Activated CD8-positive, alpha-beta memory T cell treated with anti-CD3 and anti-CD28 coated beads, Interleukin-2, amount 50 U/mL, for 48 hours (primary cell): ENCODE measurements at regions not wholly inside any gene's neighbourhood (a gene's known extent, or its start where the extent isn't known, plus 50 kb on each side); places are given as distances from the start of the nearest gene placed in this dataset.

ENCODE experiments used
- DNase-seq: peaks from one replicate; pipeline ENCODE4 v3.0.0-alpha.2; 2020

DNA sequence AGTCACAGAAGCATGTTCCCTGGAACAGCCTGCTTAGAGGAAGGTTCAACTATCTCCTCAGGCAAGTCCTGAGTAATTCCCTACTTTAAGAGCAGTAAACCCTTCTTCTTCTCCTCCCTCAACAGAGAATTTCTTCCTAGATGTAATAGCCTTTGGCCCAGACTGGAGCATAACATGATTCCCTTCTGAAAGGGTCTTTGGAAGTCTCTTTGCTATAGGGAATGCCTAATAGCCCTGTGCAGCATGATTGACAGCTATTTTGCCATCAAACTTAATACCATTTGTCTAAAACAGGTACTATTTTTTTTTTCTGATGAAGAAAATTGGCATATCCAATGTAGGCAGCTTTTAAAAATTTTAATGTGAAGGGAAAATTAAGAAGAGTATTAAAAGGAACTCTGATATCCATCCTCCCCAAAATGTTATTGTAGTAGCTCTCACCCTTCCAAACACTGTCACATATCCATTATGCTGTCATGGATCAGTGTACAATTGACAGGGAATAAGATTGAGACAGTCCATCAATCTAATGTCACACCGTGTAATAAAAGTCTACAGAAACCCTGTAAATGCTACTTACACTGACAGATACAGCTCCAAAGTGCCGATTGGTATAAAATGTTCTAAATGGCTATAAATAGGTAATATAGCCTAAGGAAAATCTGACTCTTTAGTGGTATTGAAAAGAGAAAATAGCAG is 884.6 kb downstream of the TTLL7 start:
- DNase-seq = no peak

DNA sequence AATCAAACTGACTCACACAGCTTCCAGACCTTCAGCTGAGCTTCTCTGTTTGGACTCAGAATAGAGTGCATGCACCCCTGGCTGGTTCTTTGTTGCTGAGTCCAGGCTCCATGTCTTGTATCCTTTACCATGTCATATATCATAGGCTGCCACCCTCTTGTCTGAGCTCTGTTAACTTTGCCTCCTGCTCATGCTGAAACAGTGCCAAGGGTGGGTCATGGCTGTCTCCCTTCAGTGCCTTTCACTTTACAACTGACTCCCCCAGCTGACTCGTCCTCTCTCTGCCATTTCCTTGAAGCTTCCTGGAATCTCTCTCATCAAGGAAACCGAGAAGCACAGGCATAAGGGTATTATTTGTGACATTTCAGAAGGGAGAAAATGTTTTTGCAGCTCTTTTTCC is 885.3 kb downstream of the TTLL7 start:
- no peak for DNase-seq

DNA sequence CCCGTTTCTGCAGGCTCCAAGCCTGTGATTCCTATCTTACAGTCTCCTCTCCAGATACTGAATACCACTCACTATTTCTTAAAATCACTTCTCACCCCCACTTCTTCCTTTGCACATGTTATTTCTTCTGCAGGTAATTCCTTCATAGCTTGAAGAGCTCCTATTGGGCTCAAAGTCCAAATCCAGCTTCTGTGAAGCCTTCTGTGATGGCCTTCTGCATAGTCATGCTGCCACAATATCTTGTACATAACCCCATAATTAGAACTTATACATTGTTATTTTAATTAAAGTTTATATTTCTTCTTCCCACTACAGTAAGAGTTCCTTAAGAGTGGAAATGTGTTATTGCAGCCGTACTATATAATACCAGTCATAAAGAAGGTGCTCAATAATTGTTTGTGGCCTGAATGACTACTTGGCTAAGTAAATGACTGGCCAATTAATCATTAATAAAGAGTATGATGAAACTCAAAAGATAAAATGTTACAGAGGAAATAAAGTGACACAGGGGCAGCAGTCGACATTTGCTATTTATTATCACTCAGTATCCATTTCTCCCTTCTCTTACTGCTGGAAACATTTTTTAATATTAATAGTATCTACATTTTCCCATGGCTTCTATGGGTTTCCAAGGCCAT is 886.6 kb downstream of the TTLL7 start:
- DNase-seq = no peak

DNA sequence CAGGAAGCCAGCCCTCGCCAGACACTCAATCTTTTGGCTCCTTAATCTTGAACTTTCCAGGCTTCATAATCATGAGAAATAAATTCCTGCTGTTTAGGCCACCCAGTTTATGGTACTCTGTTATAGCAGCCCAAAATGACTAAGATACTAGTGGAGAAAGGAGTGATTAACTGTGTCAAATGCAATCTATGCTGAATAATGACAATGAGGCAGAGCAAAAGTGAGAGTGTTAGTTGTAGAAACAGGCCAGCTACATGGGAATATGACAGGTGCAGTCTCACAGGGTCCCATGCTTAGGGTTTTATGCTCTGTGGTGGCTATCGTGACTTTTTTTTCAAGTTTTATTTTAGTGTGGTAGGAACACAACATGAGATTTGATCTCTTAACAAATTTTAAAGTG is 888.8 kb downstream of the TTLL7 start:
- no peak for DNase-seq

DNA sequence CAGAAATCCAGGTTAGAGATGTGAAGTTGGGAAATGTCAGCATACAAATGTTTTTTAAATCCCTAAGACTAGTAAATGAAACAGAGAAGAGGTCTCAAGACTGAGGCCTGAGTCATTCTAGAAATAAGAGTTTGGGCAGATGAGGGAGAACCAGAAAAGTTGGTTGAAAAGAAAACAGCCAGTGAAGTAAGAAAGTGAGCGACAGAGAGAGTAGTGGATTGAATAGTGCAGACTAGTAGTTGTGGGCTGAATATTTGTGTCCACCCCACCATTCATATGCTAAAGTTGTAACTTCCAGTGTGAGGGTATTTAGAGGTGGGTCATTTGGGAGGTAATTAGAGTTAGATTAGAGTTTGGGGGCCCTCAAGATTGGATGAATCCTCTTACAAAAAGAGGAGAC is 889.2 kb downstream of the TTLL7 start:
- DNase-seq = no peak

DNA sequence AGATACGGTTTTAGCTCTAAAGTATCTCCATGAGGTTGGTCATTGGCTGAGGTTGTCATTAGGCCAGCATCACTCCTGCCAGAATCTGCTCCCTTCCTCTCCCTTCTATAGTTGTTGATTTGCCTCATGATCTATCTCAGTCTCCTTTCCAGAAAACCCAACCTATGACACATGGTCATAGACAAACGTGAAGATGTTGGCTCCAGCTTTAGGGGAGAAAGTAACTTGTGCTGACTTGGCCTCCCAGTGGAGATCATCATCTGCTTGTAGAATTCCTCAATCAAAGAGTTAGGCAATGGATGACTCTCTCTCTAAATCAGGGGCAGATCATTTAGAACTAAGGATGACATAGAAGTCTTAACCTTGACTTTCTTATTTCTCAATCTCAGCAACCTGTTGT is 894.4 kb downstream of the TTLL7 start:
- no peak for DNase-seq

DNA sequence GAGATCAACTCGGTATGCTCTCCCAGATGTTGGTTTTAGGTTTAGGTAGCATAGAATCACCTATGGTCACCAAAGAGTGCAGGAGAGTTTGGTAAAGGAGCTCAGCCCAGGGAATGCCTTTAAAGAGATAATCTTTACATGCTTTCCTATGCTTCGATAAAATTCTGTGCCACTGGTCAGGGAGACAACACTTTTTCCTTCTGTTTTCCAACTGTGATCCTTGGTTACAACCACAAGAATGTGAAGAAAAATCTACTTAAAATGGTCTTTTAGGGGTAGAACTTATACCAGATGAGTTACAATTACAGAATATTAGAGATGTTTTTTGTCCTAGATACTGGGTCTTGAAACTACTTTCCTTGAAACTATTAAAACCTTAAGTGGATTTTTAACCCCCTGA is 895.6 kb downstream of the TTLL7 start:
- no peak for DNase-seq

DNA sequence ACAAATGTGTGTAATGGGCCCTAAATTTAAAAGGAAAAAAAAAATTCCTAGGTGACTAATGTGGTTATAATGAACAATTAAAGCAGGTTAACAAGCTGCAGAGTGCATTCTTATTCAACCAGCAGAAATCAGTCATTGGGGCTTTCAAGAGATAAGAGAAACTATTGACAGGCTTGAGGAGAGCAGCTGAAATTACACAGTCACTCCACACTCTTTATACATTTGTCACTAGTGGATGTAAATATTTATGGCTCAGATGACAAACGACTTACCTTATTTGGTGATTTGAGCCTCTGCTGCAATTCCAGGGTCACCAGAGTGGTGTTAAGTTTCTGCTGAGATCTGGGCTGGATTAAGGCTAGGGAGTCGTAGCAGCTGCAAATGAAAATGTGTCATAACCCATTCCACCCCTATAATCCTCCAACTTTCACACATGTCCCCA is 896.3 kb downstream of the TTLL7 start:
- no peak for DNase-seq

DNA sequence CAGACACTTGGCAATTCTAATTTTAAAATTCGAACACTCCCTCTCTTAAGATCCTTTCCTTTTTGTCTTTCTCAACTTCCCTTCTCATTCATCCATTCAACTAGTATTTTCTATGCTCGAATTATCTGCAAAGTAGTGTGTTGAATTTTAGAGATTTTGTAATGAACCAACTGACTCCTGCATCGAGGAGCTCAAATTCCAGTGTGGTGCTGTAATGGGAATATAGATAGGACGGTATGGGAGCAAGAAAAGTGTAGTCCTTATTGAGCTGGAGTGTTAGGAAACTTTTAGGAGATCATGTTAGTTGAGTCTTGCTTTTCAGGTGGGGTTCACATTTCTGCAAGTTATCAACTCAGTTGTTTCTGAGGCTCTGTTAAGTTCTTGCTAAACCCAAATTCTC is 897.5 kb downstream of the TTLL7 start:
- DNase-seq = no peak

DNA sequence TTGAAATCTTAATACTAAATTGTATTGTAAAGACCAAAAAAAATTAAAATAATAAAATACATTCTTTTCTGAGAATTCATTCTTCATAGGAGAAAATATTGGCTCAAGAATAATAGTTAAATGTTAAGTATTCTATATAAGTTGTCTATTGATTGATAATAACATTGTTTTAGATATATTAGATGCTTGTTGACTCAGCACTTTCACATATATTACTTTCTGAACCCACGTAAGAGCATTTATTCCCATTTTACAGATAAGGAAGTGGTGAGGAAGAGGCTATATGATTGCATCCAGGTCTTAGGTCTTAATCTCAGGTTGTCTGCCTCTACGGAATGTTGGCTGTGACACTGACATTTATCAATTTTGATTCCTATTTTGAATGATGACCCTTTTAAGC is 898.8 kb downstream of the TTLL7 start:
- no peak for DNase-seq

DNA sequence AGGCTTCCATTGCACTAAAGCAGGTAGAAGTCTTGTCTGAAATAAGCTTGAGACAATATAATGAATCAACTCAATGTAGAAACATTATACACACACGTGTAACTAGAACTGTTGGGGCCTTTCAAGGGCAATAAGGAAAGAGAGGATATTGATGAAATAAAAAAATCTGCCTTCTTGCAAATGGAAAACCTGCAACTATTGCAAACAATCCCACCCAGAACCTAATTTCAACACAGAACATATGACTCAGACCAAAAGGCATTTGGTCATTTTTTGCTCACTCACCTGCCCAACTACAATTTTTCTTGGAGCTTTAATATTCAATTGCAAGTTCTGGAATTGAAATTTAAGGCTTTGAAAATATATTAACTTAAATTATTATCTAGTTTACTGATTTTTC is 900.1 kb downstream of the TTLL7 start:
- DNase-seq = no peak

DNA sequence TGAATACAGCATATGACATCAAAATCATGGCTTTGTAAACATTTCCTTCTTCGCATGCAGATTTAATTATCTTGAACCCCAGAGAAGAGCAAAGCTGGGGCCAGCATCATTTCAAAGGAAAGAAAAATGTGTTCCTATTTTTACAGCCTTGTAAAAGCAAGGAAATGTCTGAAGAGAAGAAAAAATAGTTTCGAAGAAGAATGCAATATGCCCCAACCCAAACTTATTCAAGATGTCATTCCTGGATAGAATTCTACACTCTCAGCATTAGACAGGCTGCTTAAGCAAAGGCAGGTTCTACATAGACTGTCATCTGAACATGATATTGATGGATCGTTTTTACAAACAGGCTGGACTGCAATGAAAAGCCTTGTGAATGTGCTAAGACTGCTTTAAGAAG is 900.8 kb downstream of the TTLL7 start:
- no peak for DNase-seq

DNA sequence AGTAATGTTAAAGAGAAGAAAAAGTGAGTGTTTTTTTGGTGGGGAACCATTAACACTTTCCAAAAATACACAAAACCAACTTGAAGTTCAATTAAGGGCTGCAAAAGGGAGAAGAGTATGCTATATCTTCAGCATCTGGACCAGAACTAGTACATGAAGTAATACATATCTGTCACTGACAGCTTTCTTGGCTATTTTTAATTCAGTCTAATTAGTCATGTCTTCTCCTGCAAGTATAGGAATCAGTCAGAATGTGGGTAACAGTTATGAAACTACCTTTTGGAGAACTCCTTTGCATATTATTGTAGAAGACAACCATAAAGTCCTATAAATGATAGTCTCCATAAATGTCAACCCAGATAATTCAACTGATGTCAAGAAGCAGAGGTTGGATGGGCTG is 901.2 kb downstream of the TTLL7 start:
- DNase-seq = no peak

DNA sequence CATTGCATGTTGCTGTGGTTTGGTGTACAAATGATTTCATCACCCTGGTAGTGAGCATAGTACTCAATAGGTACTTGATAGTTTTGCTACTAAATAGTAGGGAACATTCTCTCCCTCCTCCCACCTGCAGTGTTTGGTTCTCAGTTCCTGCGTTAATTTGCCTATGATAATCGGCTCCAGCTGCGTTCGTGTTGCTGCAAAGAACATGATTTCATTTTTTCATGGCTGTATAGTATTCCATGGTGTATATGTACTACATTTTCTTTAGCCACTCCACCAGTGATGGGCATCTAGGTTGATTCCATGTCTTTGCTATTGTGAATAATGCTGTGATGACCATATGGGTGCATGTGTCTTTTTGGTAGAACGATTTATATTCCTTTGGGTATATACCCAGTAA is 903.4 kb downstream of the TTLL7 start:
- no peak for DNase-seq

DNA sequence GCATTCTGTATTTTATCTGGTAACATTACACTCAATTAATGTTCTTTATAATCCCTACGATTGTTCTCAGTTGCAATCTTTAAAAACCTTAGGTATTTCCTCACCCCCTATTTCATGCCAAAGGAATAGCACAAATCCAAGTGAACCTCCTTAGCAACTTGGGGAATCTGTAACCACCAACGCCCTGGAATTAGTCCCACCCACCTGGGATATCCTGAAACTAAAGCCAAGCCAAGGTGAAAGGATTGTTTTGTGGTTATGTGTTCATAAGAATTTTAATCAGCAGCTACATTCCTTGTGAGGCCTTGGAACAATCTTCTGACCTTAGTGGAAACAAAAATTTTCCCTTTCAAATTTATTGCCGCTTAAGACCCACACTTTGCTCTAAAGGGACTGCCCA is 908.7 kb downstream of the TTLL7 start:
- DNase-seq = no peak

DNA sequence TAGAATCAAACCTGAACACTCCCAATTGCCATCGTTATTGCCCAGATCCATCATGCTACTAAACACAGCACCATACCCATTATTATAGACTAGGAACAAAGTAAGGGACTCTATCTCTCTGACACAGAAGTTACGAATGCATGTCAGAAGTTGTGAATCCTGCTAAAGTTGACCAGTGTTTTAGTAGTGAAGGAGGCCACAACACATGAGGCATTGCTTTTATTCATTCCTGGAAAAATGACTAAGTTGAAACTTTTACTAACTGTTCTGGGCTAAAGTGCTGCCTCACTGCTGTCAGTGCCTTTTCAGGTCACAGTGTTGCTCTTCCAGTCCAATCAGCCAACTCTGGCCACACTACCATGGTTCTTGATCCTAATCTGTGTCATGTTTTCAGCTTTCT is 911.1 kb downstream of the TTLL7 start:
- no peak for DNase-seq

DNA sequence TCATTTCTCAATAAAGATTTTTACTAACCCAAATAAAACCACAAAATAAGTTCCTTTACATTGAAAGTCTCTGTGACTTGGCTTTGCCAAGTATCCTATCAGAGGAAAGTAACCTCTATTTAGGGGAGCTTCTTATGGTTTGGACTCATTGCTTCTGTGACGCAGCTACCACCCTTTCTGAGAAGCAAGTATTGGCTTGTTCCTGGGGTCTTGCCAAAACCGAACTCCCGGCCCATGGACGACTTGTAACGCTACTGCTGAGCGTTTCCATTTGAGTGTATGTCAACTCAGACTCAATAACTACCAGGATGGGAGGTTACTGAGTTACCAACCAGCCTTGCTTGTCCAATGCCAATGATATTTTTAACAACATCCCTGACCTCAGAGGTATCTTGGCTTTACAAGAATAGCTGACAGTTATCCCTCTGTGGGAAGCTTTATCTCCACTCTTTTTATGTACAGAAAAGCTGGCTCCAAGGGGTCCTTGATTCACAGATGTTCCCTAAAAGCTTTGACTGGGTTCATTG is 911.9 kb downstream of the TTLL7 start:
- no peak for DNase-seq

DNA sequence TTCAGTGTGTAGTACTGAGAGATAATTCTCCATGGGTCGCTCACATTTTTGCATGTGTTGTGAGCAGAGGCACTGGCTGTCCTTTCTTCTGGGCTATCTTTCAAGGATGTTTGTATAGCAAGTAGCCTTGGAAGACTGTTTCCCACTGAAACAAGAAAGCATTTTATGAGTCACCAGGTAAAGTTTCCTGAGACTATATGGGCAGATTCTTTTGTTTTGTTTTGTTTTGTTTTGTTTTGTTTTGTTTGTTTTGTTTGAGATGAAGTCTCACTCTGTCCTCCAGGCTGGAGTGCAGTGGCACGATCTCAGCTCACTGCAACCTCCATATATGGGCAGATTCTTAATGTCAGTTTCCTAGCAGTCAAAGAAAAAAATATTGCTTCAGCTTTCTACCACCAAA is 912.6 kb downstream of the TTLL7 start:
- DNase-seq = no peak

DNA sequence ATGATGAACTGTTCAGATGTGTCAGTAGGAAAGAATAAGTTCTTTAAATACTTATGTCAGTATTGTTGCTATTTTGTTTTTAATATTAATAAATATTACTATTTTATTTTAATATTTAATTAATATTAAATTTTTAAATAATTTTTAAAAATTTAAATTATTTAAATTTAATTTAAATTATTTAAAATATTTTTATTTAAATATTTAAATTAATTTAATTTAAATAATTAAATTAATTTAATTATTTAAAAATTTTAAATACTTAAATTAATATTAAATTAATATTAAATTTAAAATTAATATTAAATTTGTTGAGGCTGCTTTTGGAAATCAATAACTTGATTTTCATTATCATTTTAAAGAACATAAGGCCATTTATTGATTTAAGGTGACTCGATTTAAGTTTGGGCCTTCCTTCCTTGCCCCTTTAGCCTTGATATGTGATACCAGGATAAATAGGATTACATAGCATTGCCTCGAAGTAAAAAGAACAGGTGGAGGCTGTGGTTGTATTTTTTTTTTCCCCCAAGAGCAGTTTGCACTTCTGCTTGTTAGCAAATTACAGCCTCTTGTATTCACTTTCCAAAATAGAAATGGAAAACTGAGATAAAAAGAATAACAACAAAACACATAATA is 915.2 kb downstream of the TTLL7 start:
- DNase-seq = no peak

DNA sequence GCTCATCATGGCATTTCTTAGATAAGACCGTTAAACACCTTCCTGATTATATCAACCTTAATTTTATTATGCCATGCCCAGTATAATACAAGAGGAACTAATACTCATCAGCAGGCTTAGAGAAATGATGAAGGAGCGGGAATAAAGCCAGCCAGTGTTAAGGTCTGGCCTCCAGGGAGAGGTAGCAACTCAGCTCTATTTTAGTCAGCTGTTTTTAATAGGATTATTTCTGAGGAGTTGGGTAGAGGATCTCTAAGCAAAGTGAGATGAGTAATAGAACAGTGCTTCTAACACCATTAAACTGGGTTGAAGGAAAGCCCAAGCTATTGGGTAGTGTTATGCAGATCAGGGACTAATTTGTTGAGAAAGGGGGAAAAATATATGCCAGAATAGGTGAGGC is 921.5 kb downstream of the TTLL7 start:
- no peak for DNase-seq

DNA sequence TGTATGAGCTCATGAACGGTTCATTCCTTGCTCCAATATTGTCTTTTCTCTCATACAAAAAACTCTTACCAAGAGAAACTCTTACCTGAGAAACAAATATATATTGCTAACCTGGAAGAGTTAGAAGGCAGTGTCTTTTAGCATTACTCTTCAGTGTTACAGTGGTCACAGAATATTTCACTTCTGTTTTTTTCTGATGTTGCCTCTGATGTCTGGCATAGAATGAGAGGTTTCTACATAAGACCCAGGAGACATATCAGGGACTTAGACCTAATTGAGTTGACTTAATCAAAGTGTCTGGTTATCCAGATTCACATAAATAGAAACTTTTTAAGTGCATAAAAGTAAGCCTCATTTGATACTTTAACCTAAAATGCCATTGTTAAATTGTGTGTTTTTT is 923.8 kb downstream of the TTLL7 start:
- DNase-seq = no peak

DNA sequence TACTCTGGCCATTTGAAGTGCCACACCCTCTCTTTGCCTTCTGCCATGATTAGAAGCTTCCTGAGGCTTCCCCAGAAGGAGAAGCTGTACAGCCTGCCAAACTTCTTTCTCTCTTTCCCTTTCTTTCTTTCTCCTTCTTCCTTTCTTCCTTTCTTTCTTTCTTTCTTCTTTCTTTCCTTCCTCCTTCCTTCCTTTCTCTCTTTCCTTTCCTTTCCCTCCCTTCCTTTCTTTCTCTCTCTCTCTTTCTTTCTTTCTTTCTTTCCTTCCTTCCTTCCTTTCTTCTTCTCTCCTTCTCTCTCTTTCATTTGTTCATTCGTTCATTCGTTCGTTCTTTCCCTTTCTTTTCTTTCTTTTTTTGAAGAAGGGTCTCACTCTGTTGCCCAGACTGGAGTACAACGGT is 931.0 kb downstream of the TTLL7 start:
- DNase-seq = no peak

DNA sequence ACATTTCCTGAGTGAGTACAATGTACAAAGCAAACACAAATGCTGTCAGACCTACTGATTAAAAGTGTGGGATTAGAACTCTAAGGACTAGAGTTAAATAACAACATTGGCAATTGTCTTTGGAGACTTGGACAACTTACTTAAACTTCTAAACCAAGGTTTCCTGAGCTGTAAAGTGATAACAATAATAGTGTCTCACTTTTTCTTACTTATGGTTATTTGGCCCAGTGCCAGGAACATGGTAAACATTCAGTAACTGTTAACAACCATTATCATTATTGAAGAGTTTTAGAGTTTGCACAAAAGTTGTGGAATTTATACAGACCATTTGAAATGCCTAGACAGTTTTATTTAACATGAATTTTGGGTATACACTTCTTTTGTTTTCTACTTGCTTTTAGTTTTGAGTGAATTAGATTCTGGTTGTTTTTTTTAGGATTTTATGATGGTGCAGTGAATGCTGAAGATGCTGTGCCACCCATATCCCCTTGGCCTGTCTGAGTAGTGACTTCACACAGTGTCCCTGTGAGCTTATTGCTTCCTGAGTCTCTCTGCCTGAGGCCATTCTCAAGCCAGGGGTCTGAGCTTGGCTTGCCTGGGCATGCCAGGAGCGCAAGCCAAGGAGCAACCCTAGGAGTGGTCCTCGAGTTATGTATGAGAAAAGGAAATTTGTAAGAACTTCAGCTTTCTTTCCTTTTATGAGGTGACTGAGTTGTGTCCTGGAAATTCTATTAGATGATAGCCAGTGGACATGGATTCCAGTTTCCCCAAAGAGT is 932.8 kb downstream of the TTLL7 start:
- DNase-seq = no peak
